ENCODE measurements at regions not wholly inside any gene's neighbourhood (a gene's known extent, or its start where the extent isn't known, plus 50 kb on each side); places are given as distances from the start of the nearest gene placed in this dataset.

DNA sequence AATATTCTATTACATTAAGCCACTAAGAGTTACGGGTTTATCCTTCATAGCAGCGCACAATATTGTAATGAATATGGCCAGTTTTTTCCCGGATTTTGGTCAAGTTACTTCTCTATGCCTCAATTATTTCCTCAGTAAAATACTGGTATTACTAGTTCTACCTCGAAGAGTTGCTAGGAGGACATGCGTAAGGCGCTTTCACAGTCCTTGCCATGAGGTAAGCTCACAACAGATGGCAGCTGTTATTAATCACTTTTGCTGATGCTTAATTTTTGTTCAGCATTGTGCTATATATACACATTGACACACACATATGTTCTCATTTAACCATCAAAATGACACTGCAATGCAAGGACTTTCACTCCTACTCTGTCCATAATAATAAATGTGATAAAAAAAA is 101.5 kb downstream of the SCG2 start:
- no peak for TF ChIP-seq JUNB (IDR thresholded peaks at IDR 0.05)
- TF ChIP-seq ESRRA (IDR thresholded peaks at IDR 0.05; ENCODE audit: borderline replicate concordance, low read length): no peak
- TF ChIP-seq POLR2AphosphoS2 (conservative IDR thresholded peaks at IDR 0.05; ENCODE audit: low read length): no peak
- TF ChIP-seq, protein P1, sequence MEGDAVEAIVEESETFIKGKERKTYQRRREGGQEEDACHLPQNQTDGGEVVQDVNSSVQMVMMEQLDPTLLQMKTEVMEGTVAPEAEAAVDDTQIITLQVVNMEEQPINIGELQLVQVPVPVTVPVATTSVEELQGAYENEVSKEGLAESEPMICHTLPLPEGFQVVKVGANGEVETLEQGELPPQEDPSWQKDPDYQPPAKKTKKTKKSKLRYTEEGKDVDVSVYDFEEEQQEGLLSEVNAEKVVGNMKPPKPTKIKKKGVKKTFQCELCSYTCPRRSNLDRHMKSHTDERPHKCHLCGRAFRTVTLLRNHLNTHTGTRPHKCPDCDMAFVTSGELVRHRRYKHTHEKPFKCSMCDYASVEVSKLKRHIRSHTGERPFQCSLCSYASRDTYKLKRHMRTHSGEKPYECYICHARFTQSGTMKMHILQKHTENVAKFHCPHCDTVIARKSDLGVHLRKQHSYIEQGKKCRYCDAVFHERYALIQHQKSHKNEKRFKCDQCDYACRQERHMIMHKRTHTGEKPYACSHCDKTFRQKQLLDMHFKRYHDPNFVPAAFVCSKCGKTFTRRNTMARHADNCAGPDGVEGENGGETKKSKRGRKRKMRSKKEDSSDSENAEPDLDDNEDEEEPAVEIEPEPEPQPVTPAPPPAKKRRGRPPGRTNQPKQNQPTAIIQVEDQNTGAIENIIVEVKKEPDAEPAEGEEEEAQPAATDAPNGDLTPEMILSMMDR (IDR thresholded peaks at IDR 0.05): no peak
- no peak for TF ChIP-seq RAD21 (conservative IDR thresholded peaks at IDR 0.05 in 1 of 2, IDR thresholded peaks at IDR 0.05 in 1 of 2)
- TF ChIP-seq, protein P2, sequence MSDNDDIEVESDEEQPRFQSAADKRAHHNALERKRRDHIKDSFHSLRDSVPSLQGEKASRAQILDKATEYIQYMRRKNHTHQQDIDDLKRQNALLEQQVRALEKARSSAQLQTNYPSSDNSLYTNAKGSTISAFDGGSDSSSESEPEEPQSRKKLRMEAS (IDR thresholded peaks at IDR 0.05): no peak
- no peak for TF ChIP-seq EP300 (IDR thresholded peaks at IDR 0.05)
- TF ChIP-seq, protein P3, sequence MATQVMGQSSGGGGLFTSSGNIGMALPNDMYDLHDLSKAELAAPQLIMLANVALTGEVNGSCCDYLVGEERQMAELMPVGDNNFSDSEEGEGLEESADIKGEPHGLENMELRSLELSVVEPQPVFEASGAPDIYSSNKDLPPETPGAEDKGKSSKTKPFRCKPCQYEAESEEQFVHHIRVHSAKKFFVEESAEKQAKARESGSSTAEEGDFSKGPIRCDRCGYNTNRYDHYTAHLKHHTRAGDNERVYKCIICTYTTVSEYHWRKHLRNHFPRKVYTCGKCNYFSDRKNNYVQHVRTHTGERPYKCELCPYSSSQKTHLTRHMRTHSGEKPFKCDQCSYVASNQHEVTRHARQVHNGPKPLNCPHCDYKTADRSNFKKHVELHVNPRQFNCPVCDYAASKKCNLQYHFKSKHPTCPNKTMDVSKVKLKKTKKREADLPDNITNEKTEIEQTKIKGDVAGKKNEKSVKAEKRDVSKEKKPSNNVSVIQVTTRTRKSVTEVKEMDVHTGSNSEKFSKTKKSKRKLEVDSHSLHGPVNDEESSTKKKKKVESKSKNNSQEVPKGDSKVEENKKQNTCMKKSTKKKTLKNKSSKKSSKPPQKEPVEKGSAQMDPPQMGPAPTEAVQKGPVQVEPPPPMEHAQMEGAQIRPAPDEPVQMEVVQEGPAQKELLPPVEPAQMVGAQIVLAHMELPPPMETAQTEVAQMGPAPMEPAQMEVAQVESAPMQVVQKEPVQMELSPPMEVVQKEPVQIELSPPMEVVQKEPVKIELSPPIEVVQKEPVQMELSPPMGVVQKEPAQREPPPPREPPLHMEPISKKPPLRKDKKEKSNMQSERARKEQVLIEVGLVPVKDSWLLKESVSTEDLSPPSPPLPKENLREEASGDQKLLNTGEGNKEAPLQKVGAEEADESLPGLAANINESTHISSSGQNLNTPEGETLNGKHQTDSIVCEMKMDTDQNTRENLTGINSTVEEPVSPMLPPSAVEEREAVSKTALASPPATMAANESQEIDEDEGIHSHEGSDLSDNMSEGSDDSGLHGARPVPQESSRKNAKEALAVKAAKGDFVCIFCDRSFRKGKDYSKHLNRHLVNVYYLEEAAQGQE (IDR thresholded peaks at IDR 0.05): no peak
- peak; percentile 2 for TF ChIP-seq MAFK (IDR thresholded peaks at IDR 0.05; ENCODE audit: partially characterized antibody)
- no peak for TF ChIP-seq POLR2A (IDR thresholded peaks at IDR 0.05; ENCODE audit: low read length)
- TF ChIP-seq FOSL2 (IDR thresholded peaks at IDR 0.05): no peak
- no peak for TF ChIP-seq FOSL2 (CRISPR knock-in tag; IDR thresholded peaks at IDR 0.05)
- TF ChIP-seq, protein P4, sequence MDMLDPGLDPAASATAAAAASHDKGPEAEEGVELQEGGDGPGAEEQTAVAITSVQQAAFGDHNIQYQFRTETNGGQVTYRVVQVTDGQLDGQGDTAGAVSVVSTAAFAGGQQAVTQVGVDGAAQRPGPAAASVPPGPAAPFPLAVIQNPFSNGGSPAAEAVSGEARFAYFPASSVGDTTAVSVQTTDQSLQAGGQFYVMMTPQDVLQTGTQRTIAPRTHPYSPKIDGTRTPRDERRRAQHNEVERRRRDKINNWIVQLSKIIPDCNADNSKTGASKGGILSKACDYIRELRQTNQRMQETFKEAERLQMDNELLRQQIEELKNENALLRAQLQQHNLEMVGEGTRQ (IDR thresholded peaks at IDR 0.05): no peak
- no peak for TF ChIP-seq HDAC2 (IDR thresholded peaks at IDR 0.05)
- no peak for TF ChIP-seq SREBF2 (IDR thresholded peaks at IDR 0.05)

All from A549 (cell line).